ENCODE measurements at regions not wholly inside any gene's neighbourhood (a gene's known extent, or its start where the extent isn't known, plus 50 kb on each side); places are given as distances from the start of the nearest gene placed in this dataset.
"Not testable (repeated sequence)": the region's sequence is repeated elsewhere in the genome, so short reads cannot be mapped to it uniquely, and the experiment has no call there.

GRCh38 chr6:9699888-9700287, 715.0 kb downstream of the TFAP2A start:
- Histone ChIP-seq H3K9me3 (no peaks in the 10 kb centered on the region), H3K4me1 (no peaks in the 10 kb centered on the region), H3K4me3 (no peak overlapping the region), H3K36me3 (no peaks in the 10 kb centered on the region), H3K27me3 (ENCODE audit: low read depth) (no peaks in the 10 kb centered on the region), H3K27ac (no peak overlapping the region)
- ATAC-seq (no peak), DNase-seq (no peak)
- intact Hi-C loops (cut with DNase I) = no loop called here
- no peak for TF ChIP-seq CTCF (IDR thresholded peaks at IDR 0.05)

- intact Hi-C loops (cut with DNase I) = no loop called here
- H3K4me1 ChIP-seq = no peaks in the 10 kb centered on the region
- H3K27me3 ChIP-seq (ENCODE audit: low read depth) = no peaks in the 10 kb centered on the region
- no peak overlapping the region for H3K4me3 ChIP-seq
- DNase-seq (no peak), ATAC-seq (no peak)
- no peaks in the 10 kb centered on the region for H3K36me3 ChIP-seq
- H3K27ac ChIP-seq = no peak overlapping the region
- no peak for TF ChIP-seq CTCF (IDR thresholded peaks at IDR 0.05)
- no peaks in the 10 kb centered on the region for H3K9me3 ChIP-seq
Measured at GRCh38 chr6:9697263-9697931, 717.5 kb downstream of the TFAP2A start.

- H3K36me3 ChIP-seq = no peaks in the 10 kb centered on the region
- intact Hi-C loops (cut with DNase I) = no loop called here
- no peak for ATAC-seq
- H3K27ac ChIP-seq = no peak overlapping the region
- no peaks in the 10 kb centered on the region for H3K9me3 ChIP-seq
- no peak overlapping the region for H3K4me3 ChIP-seq
- no peak for TF ChIP-seq CTCF (IDR thresholded peaks at IDR 0.05)
- DNase-seq = no peak
- H3K27me3 ChIP-seq (ENCODE audit: low read depth) = no peaks in the 10 kb centered on the region
- H3K4me1 ChIP-seq = no peaks in the 10 kb centered on the region
Measured at GRCh38 chr6:9690388-9690787, 724.5 kb downstream of the TFAP2A start.

- H3K9me3 ChIP-seq; ATAC-seq; DNase-seq; H3K4me3 ChIP-seq; H3K27ac ChIP-seq; H3K36me3 ChIP-seq; intact Hi-C loops (cut with DNase I); H3K4me1 ChIP-seq; H3K27me3 ChIP-seq (ENCODE audit: low read depth): not testable (repeated sequence)
Measured at GRCh38 chr6:9680727-9681126, 734.1 kb downstream of the TFAP2A start.

GRCh38 chr6:9675122-9675521, 739.8 kb downstream of the TFAP2A start:
- no peak for TF ChIP-seq CTCF (IDR thresholded peaks at IDR 0.05)
- Histone ChIP-seq H3K36me3 (no peaks in the 10 kb centered on the region), H3K9me3 (no peaks in the 10 kb centered on the region), H3K4me1 (no peaks in the 10 kb centered on the region), H3K27ac (no peak overlapping the region), H3K27me3 (ENCODE audit: low read depth) (no peaks in the 10 kb centered on the region), H3K4me3 (no peak overlapping the region)
- no peak for DNase-seq
- intact Hi-C loops (cut with DNase I) = no loop called here
- no peak for ATAC-seq

GRCh38 chr6:9659848-9660247, 755.0 kb downstream of the TFAP2A start:
- no peaks in the 10 kb centered on the region for H3K36me3 ChIP-seq
- no peaks in the 10 kb centered on the region for H3K9me3 ChIP-seq
- no peaks in the 10 kb centered on the region for H3K27me3 ChIP-seq (ENCODE audit: low read depth)
- no peak overlapping the region for H3K27ac ChIP-seq
- no peak for TF ChIP-seq CTCF (IDR thresholded peaks at IDR 0.05)
- no peak overlapping the region for H3K4me3 ChIP-seq
- no peaks in the 10 kb centered on the region for H3K4me1 ChIP-seq
- intact Hi-C loops (cut with DNase I) = no loop called here
- ATAC-seq (no peak), DNase-seq (no peak)

All from lower lobe of right lung (tissue), 2 donors.